ENCODE measurements at regions not wholly inside any gene's neighbourhood (a gene's known extent, or its start where the extent isn't known, plus 50 kb on each side); places are given as distances from the start of the nearest gene placed in this dataset.

DNA sequence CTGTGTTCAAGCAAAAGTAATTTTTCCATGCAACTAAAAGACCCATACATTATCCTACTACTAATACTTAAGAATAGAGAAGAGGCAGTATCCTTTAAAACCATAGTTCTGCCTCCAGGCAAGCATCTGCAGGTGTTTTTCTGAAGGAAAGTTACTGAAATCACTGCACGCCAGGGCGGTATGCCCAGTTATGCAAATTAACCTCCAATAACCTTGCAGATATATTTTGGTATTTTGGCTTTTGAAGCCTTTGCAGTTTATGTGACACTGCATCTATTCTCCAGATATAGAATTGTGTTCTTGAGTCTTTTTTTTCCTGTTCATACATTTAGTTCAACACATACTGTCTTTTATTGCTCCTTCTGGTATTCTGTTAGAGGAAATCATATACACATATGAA, 346.2 kb upstream of the PDGFD start:
- WGBS = no CpG with 5 or more reads among the region's 2 CpGs

DNA sequence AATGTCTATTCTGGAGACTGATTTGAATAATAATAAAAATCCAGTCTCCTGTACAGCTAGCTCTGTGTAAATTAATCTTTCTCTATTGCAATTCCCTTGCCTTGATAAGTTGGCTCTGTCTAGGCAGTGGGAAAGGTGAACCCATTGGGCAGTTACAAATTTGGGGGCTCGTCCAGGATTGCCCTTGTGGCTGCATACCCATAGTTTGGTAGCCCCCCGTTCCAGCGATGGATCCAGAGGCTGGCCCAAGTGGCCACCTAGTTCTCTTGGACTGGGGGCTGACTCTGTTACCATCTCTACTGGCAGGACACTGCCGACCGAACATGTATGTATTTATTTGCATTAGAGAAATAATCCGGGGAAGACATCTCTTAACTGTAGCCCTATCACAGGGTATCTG, 326.2 kb upstream of the PDGFD start:
- no peak overlapping the region for H3K4ac ChIP-seq (ENCODE audit: low read depth in 1 of 2, low read length in 2 of 2)
- H4K91ac ChIP-seq (ENCODE audit: low read length) = no peak overlapping the region
- no peak overlapping the region for H4K8ac ChIP-seq (ENCODE audit: low read length)
- H2BK5ac ChIP-seq (ENCODE audit: low read depth, low read length, poor library complexity, severe bottlenecking) = no peak overlapping the region
- no peak overlapping the region for H2BK120ac ChIP-seq (ENCODE audit: low read depth, low read length)
- 86% methylated on average over 6 of the region's 6 CpGs for WGBS
- no peaks in the 10 kb centered on the region for H3K27me3 ChIP-seq (ENCODE audit: control insufficient read depth in 1 of 2, insufficient read depth in 1 of 2, low read length in 2 of 2)
- no peak overlapping the region for H3K27ac ChIP-seq (ENCODE audit: low read length, poor library complexity, severe bottlenecking)
- H3K14ac ChIP-seq (ENCODE audit: low read length in 2 of 2) = no peak overlapping the region
- no peaks in the 10 kb centered on the region for H3K4me1 ChIP-seq (ENCODE audit: control insufficient read depth, insufficient read depth, low read depth, low read length)
- H3K79me1 ChIP-seq (replicated peaks; ENCODE audit: low read length, poor library complexity, severe bottlenecking) = no peaks in the 10 kb centered on the region
- no peak overlapping the region for H3K18ac ChIP-seq (ENCODE audit: low read depth in 1 of 2, low read length in 2 of 2)
- peaks cover 46% of the 10 kb centered on the region for H3K9me3 ChIP-seq (ENCODE audit: control insufficient read depth, low read length)
- no peak overlapping the region for H2AK5ac ChIP-seq (ENCODE audit: low read length, severe bottlenecking)
- H3K4me2 ChIP-seq (ENCODE audit: low read length, poor library complexity, severe bottlenecking) = no peak overlapping the region
- no peak overlapping the region for H3K23ac ChIP-seq (ENCODE audit: low read length in 2 of 2)
- H2BK12ac ChIP-seq (ENCODE audit: low read length in 2 of 2) = no peak overlapping the region
- H3K9ac ChIP-seq (ENCODE audit: low read length) = no peak overlapping the region
- H3K36me3 ChIP-seq (ENCODE audit: control insufficient read depth in 1 of 2, insufficient read depth in 2 of 2, low read depth in 1 of 2, low read length in 2 of 2) = no peaks in the 10 kb centered on the region
- DNase-seq = peak; percentile 18
- no peak overlapping the region for H3K4me3 ChIP-seq (ENCODE audit: insufficient read depth in 1 of 2, low read depth in 1 of 2, low read length in 2 of 2)
- H2BK15ac ChIP-seq (ENCODE audit: low read depth, poor library complexity, severe bottlenecking) = no peak overlapping the region
- H2AFZ ChIP-seq (ENCODE audit: low read depth, low read length) = no peak overlapping the region

More for the DNA sequence above, 346.2 kb upstream of the PDGFD start:
- no peaks in the 10 kb centered on the region for H3K79me1 ChIP-seq (replicated peaks; ENCODE audit: low read length, poor library complexity, severe bottlenecking)
- no peak overlapping the region for H3K14ac ChIP-seq (ENCODE audit: low read length in 2 of 2)
- H2AFZ ChIP-seq (ENCODE audit: low read depth, low read length) = no peak overlapping the region
- H4K91ac ChIP-seq (ENCODE audit: low read length) = no peak overlapping the region
- H3K4me2 ChIP-seq (ENCODE audit: low read length, poor library complexity, severe bottlenecking) = no peak overlapping the region
- no peak overlapping the region for H3K9ac ChIP-seq (ENCODE audit: low read length)
- no peaks in the 10 kb centered on the region for H3K9me3 ChIP-seq (ENCODE audit: control insufficient read depth, low read length)
- no peak overlapping the region for H2BK12ac ChIP-seq (ENCODE audit: low read length in 2 of 2)
- H2AK5ac ChIP-seq (ENCODE audit: low read length, severe bottlenecking) = no peak overlapping the region
- H3K4me1 ChIP-seq (ENCODE audit: control insufficient read depth, insufficient read depth, low read depth, low read length) = no peaks in the 10 kb centered on the region
- no peak overlapping the region for H2BK120ac ChIP-seq (ENCODE audit: low read depth, low read length)
- H3K23ac ChIP-seq (ENCODE audit: low read length in 2 of 2) = no peak overlapping the region
- H3K36me3 ChIP-seq (ENCODE audit: control insufficient read depth in 1 of 2, insufficient read depth in 2 of 2, low read depth in 1 of 2, low read length in 2 of 2) = no peaks in the 10 kb centered on the region
- H2BK15ac ChIP-seq (ENCODE audit: low read depth, poor library complexity, severe bottlenecking) = no peak overlapping the region
- no peak overlapping the region for H4K8ac ChIP-seq (ENCODE audit: low read length)
- no peak overlapping the region for H3K4ac ChIP-seq (ENCODE audit: low read depth in 1 of 2, low read length in 2 of 2)
- H3K18ac ChIP-seq (ENCODE audit: low read depth in 1 of 2, low read length in 2 of 2) = no peak overlapping the region
- H2BK5ac ChIP-seq (ENCODE audit: low read depth, low read length, poor library complexity, severe bottlenecking) = no peak overlapping the region
- no peak for DNase-seq
- no peaks in the 10 kb centered on the region for H3K27me3 ChIP-seq (ENCODE audit: control insufficient read depth in 1 of 2, insufficient read depth in 1 of 2, low read length in 2 of 2)
- no peak overlapping the region for H3K4me3 ChIP-seq (ENCODE audit: insufficient read depth in 1 of 2, low read depth in 1 of 2, low read length in 2 of 2)
- H3K27ac ChIP-seq (ENCODE audit: low read length, poor library complexity, severe bottlenecking) = no peak overlapping the region

DNA sequence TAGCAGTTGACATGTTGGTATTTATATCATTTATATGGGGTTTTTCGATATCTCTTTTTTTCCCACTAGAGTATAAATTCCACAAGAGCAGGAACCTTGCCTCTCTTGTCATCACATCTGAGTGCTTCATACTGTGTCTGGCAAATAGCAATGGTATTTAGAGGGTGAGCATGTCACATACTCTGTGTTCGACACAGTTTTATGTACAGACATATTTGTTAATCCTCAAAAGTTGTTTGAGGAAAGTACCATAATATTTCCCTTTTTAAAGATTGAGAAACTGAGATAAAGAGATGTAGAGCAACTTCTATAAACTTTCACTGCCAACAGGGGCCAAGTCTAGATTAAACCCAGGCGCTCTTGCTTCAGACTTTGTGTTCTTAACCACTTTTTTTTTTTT, 324.6 kb upstream of the PDGFD start:
- Histone ChIP-seq H3K14ac (ENCODE audit: low read length in 2 of 2) (no peak overlapping the region), H3K4me2 (ENCODE audit: low read length, poor library complexity, severe bottlenecking) (no peak overlapping the region), H3K23ac (ENCODE audit: low read length in 2 of 2) (no peak overlapping the region), H2AFZ (ENCODE audit: low read depth, low read length) (no peak overlapping the region), H3K9me3 (ENCODE audit: control insufficient read depth, low read length) (peaks cover 37% of the 10 kb centered on the region), H2BK5ac (ENCODE audit: low read depth, low read length, poor library complexity, severe bottlenecking) (no peak overlapping the region), H2BK15ac (ENCODE audit: low read depth, poor library complexity, severe bottlenecking) (no peak overlapping the region), H3K27ac (ENCODE audit: low read length, poor library complexity, severe bottlenecking) (no peak overlapping the region), H3K4me1 (ENCODE audit: control insufficient read depth, insufficient read depth, low read depth, low read length) (no peaks in the 10 kb centered on the region), H3K18ac (ENCODE audit: low read depth in 1 of 2, low read length in 2 of 2) (no peak overlapping the region), H3K9ac (ENCODE audit: low read length) (no peak overlapping the region), H3K27me3 (ENCODE audit: control insufficient read depth in 1 of 2, insufficient read depth in 1 of 2, low read length in 2 of 2) (no peaks in the 10 kb centered on the region), H3K4ac (ENCODE audit: low read depth in 1 of 2, low read length in 2 of 2) (no peak overlapping the region), H3K79me1 (replicated peaks; ENCODE audit: low read length, poor library complexity, severe bottlenecking) (no peaks in the 10 kb centered on the region), H3K36me3 (ENCODE audit: control insufficient read depth in 1 of 2, insufficient read depth in 2 of 2, low read depth in 1 of 2, low read length in 2 of 2) (no peaks in the 10 kb centered on the region), H3K4me3 (ENCODE audit: insufficient read depth in 1 of 2, low read depth in 1 of 2, low read length in 2 of 2) (no peak overlapping the region), H2BK12ac (ENCODE audit: low read length in 2 of 2) (no peak overlapping the region), H4K91ac (ENCODE audit: low read length) (no peak overlapping the region), H2AK5ac (ENCODE audit: low read length, severe bottlenecking) (no peak overlapping the region), H2BK120ac (ENCODE audit: low read depth, low read length) (no peak overlapping the region), H4K8ac (ENCODE audit: low read length) (no peak overlapping the region)
- DNase-seq = no peak
- no CpG with 5 or more reads among the region's 3 CpGs for WGBS

DNA sequence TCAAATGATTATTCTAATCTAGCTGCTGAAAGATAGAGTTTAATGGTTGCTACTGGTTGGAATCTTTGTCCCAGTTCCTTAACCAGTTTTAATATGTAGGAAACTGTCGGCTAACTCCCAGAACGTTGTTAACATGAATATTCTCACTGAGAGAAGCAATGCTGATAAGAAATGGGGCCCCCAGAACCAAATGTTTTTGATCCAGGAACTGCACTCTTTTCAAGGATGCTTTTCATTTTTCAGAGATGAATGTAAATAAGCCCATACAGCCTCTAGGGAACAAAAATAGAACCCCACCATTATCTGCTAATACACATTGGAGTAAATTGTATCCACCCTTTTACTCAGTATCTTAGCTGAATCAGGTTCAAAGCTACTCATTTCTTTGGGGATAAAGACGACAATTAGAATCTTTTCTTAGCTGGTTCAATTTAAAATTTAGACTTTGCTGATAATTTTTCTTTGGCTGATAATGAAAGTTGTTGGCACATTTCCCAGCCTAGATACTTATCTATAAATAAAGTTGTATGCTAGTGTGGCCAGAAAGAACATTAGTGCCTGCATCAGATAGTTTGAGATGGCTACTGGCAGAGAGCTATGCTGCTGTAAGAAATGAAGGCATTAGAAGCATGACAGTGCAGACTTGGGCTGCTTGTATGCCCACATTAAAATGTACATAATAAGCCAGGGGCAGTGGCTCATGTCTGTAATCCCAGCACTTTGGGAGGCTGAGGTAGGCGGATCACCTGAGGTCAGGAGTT, 323.3 kb upstream of the PDGFD start:
- H3K79me1 ChIP-seq (replicated peaks; ENCODE audit: low read length, poor library complexity, severe bottlenecking) = no peaks in the 10 kb centered on the region
- no peak overlapping the region for H2BK5ac ChIP-seq (ENCODE audit: low read depth, low read length, poor library complexity, severe bottlenecking)
- H4K8ac ChIP-seq (ENCODE audit: low read length) = no peak overlapping the region
- no peak overlapping the region for H3K4ac ChIP-seq (ENCODE audit: low read depth in 1 of 2, low read length in 2 of 2)
- peaks cover 39% of the 10 kb centered on the region for H3K9me3 ChIP-seq (ENCODE audit: control insufficient read depth, low read length)
- no peak overlapping the region for H2BK15ac ChIP-seq (ENCODE audit: low read depth, poor library complexity, severe bottlenecking)
- H4K91ac ChIP-seq (ENCODE audit: low read length) = no peak overlapping the region
- no peak overlapping the region for H2BK12ac ChIP-seq (ENCODE audit: low read length in 2 of 2)
- 85% methylated on average over 3 of the region's 4 CpGs for WGBS
- H2AFZ ChIP-seq (ENCODE audit: low read depth, low read length) = no peak overlapping the region
- no peak overlapping the region for H3K27ac ChIP-seq (ENCODE audit: low read length, poor library complexity, severe bottlenecking)
- no peak overlapping the region for H3K14ac ChIP-seq (ENCODE audit: low read length in 2 of 2)
- no peak overlapping the region for H2BK120ac ChIP-seq (ENCODE audit: low read depth, low read length)
- no peak overlapping the region for H3K4me3 ChIP-seq (ENCODE audit: insufficient read depth in 1 of 2, low read depth in 1 of 2, low read length in 2 of 2)
- H3K4me1 ChIP-seq (ENCODE audit: control insufficient read depth, insufficient read depth, low read depth, low read length) = no peaks in the 10 kb centered on the region
- no peaks in the 10 kb centered on the region for H3K27me3 ChIP-seq (ENCODE audit: control insufficient read depth in 1 of 2, insufficient read depth in 1 of 2, low read length in 2 of 2)
- no peak overlapping the region for H3K4me2 ChIP-seq (ENCODE audit: low read length, poor library complexity, severe bottlenecking)
- H3K23ac ChIP-seq (ENCODE audit: low read length in 2 of 2) = no peak overlapping the region
- H2AK5ac ChIP-seq (ENCODE audit: low read length, severe bottlenecking) = no peak overlapping the region
- H3K9ac ChIP-seq (ENCODE audit: low read length) = no peak overlapping the region
- H3K18ac ChIP-seq (ENCODE audit: low read depth in 1 of 2, low read length in 2 of 2) = no peak overlapping the region
- H3K36me3 ChIP-seq (ENCODE audit: control insufficient read depth in 1 of 2, insufficient read depth in 2 of 2, low read depth in 1 of 2, low read length in 2 of 2) = no peaks in the 10 kb centered on the region
- peak; percentile 28 for DNase-seq
